GM12878 (cell line): ENCODE measurements at regions not wholly inside any gene's neighbourhood (a gene's known extent, or its start where the extent isn't known, plus 50 kb on each side); places are given as distances from the start of the nearest gene placed in this dataset.

Source experiments
- ATAC-seq: fragments of 200-7000 bp; cut with Tn5 transposase; 3 replicates; pipeline ENCODE4 v1.9.1; 2020; ENCODE audit warnings: mild to moderate bottlenecking, moderate library complexity
- BruUV-seq: library from RNA; stranded (reverse); fragments of 400-500 nt; replicated peaks from 2 replicates; lab custom pipeline; 2021; lab: Mats Ljungman, UMichigan
- CTCF ChIA-PET: fragments of 300-600 bp; sonication (Branson Sonifier 250); formaldehyde crosslinking; extraction: SDS; loops from one replicate; lab custom pipeline; 2021; ENCODE audit warnings: inconsistent platforms; lab: Yijun Ruan, JAX
- POLR2A ChIA-PET: fragments of 350-600 bp; formaldehyde crosslinking; extraction: SDS; loops from one replicate; lab custom pipeline; 2021; ENCODE audit warnings: inconsistent platforms; lab: Charles Lee
- RAD21 ChIA-PET: fragments of 300-600 bp; sonication (Branson Sonifier 250); formaldehyde crosslinking; loops from one replicate; lab custom pipeline; 2023; ENCODE audit warnings: antibody characterized with exemption; ENCODE audit not compliant: unreplicated experiment; lab: Charles Lee
- SMC1A ChIA-PET: fragments of 300-600 bp; sonication (Branson Sonifier 250); formaldehyde crosslinking; loops from one replicate; lab custom pipeline; 2023; ENCODE audit not compliant: unreplicated experiment, uncharacterized antibody; lab: Charles Lee
- DNase-seq: peaks from one replicate; pipeline ENCODE4 v3.0.0-alpha.2; 2011; ENCODE audit warnings: low read depth, low spot score
- FAIRE-seq: peaks from 3 replicates; lab custom pipeline; 2011; peaks lifted over from hg19 to GRCh38; lab: Jason Lieb, UNC
- H2AFZ ChIP-seq: 2 replicates; pipeline ENCODE4 v1.6.0; 2011; ENCODE audit warnings: low read depth, low read length, control low read depth; ENCODE audit not compliant: control insufficient read depth
- H3K27ac ChIP-seq: 2 replicates; pipeline ENCODE4 v1.5.1; 2011; ENCODE audit warnings: control low read depth; ENCODE audit not compliant: control insufficient read depth, insufficient read depth
- H3K27me3 ChIP-seq, 2 experiments: replicated peaks in 1 of 2; 2 replicates each; pipeline versions ENCODE4 v1.6.0 to v1.6.1; 2011; ENCODE audit warnings: low read length in 1 of 2; ENCODE audit not compliant: control insufficient read depth in 2 of 2, insufficient read depth in 2 of 2
- H3K36me3 ChIP-seq, 2 experiments: 2 replicates each; pipeline ENCODE4 v1.5.1; 2011; ENCODE audit warnings: low read length in 1 of 2; ENCODE audit not compliant: control insufficient read depth in 2 of 2, insufficient read depth in 2 of 2
- H3K4me1 ChIP-seq: 2 replicates; pipeline ENCODE4 v1.6.1; 2011; ENCODE audit warnings: mild to moderate bottlenecking, low read length, moderate library complexity, mixed read lengths; ENCODE audit not compliant: control insufficient read depth, insufficient read depth
- H3K4me2 ChIP-seq: 2 replicates; pipeline ENCODE4 v1.6.0; 2011; ENCODE audit warnings: control low read depth; ENCODE audit not compliant: control insufficient read depth, insufficient read depth
- H3K4me3 ChIP-seq: fragments of 200-600 bp; sonication (generic); 2 replicates; pipeline ENCODE4 v1.5.1; 2016
- H3K79me2 ChIP-seq: 2 replicates; pipeline ENCODE4 v1.6.0; 2011; ENCODE audit warnings: low read length; ENCODE audit not compliant: control insufficient read depth, insufficient read depth
- H3K9ac ChIP-seq: 2 replicates; pipeline ENCODE4 v1.8.0; 2011; ENCODE audit warnings: low read length, control low read depth, mixed read lengths; ENCODE audit not compliant: control insufficient read depth, insufficient read depth
- H3K9me3 ChIP-seq: replicated peaks from 3 replicates; pipeline ENCODE4 v1.5.1; 2011; ENCODE audit warnings: mild to moderate bottlenecking, low read length; ENCODE audit not compliant: control insufficient read depth, insufficient read depth
- H4K20me1 ChIP-seq: 2 replicates; pipeline ENCODE4 v1.6.0; 2011; ENCODE audit not compliant: control insufficient read depth, insufficient read depth
- BACH1 ChIP-seq: fragments of 450-650 bp; IDR thresholded peaks from 2 replicates; pipeline ENCODE4 v1.6.1; 2017; ENCODE audit warnings: mild to moderate bottlenecking, borderline replicate concordance
- CBX3 ChIP-seq: fragments of 200-600 bp; sonication (generic); IDR thresholded peaks from 2 replicates; pipeline ENCODE4 v1.6.1; 2016; ENCODE audit warnings: low read depth, borderline replicate concordance
- ETV6 ChIP-seq, 2 experiments: fragments of 450-650 bp in 1 of 2; IDR thresholded peaks in 1 of 2; conservative IDR thresholded peaks in 1 of 2; 2 replicates each; pipeline ENCODE4 v1.6.1; 2014; ENCODE audit warnings: antibody characterized with exemption in 1 of 2, borderline replicate concordance in 1 of 2, low read depth in 1 of 2, mild to moderate bottlenecking in 1 of 2, moderate library complexity in 1 of 2
- JUND ChIP-seq: IDR thresholded peaks from 2 replicates; pipeline ENCODE4 v1.6.1; 2012; ENCODE audit warnings: low read depth, mild to moderate bottlenecking, low read length, improper control_type of control experiment, moderate library complexity
- LARP7 ChIP-seq: fragments of 450-650 bp; IDR thresholded peaks from 2 replicates; pipeline ENCODE4 v1.6.1; 2017; ENCODE audit warnings: mild to moderate bottlenecking
- RBBP5 ChIP-seq: fragments of 200-600 bp; sonication (generic); conservative IDR thresholded peaks from 2 replicates; pipeline ENCODE4 v1.6.1; 2016
- RFX5 ChIP-seq: IDR thresholded peaks from 2 replicates; pipeline ENCODE4 v1.6.1; 2011; ENCODE audit warnings: low read depth, low read length, improper control_type of control experiment
- SIN3A ChIP-seq: IDR thresholded peaks from 2 replicates; pipeline ENCODE4 v1.6.1; 2012; ENCODE audit warnings: low read depth, low read length, improper control_type of control experiment
- SIX5 ChIP-seq: IDR thresholded peaks from 2 replicates; pipeline ENCODE4 v1.6.1; 2011; ENCODE audit warnings: mild to moderate bottlenecking, low read depth, low read length, moderate library complexity; ENCODE audit not compliant: severe bottlenecking
- SP1 ChIP-seq: IDR thresholded peaks from one replicate; pipeline ENCODE4 v1.6.1; 2011; ENCODE audit warnings: low read depth, low read length
- SUZ12 ChIP-seq: fragments of 200-600 bp; sonication (generic); IDR thresholded peaks from one replicate; pipeline ENCODE4 v1.6.1; 2018; ENCODE audit warnings: antibody characterized with exemption, mild to moderate bottlenecking; ENCODE audit not compliant: unreplicated experiment
- WGBS: methylation state at CpG from one replicate; pipeline ENCODE4 v1.1.6; 2016; ENCODE audit warnings: low lambda C conversion rate; ENCODE audit not compliant: insufficient replicate concordance, insufficient coverage; ENCODE audit errors: missing lambda C conversion rate; 5-methylcytosine and 5-hydroxymethylcytosine counted together
- in situ Hi-C: fragments of 300-500 bp; cut with MboI; formaldehyde crosslinking; loops from 9 replicates; pipeline ENCODE4 v1.14.3; 2018; ENCODE audit warnings: mixed read lengths
- intact Hi-C: fragments of 100-400 bp; cut with micrococcal nuclease; formaldehyde crosslinking; loops from one replicate; pipeline ENCODE4 v1.14.2; 2022; ENCODE audit not compliant: unreplicated experiment
- TF ChIP-seq, protein P1 (sequence below): fragments of 450-650 bp; IDR thresholded peaks from 2 replicates; pipeline ENCODE4 v1.6.1; 2016; ENCODE audit warnings: mild to moderate bottlenecking, moderate library complexity, borderline replicate concordance

DNA sequence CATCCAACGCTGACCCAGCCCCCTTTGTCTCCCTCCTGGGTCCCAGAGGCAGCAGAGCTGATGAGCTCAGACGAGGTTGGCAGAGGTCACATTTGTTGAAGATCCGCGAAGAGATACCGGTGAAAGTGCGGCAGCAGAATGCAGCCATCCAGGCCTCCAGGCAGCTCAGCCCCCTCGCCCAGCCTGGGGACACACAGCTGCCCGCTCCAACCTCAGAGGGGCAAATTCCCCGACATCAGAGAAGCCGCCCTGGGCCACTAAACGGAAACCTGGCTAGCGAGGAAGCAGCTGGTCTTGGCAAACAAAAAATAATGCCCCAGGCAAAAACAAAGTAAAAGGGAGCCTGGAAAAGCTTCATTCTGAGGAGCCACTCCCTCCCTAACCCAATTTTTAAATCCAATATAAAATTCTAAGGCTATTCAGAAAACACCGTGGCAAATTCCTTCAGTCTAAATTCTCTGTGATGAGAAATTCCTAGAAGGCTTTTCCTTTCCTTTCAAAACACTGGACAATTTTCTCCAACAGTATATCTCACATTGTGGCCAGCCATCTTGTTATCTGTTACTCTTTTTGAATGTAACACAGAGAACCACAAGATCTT is 262.4 kb downstream of the SS18 start:
- H2AFZ ChIP-seq: no peak overlapping the region
- no peak overlapping the region for H3K27ac ChIP-seq
- ChIA-PET POLR2A (no interaction called here), SMC1A (no interaction called here), RAD21 (no interaction called here), CTCF (interaction anchor here (0.6 to 1.8 kb wide), 4 partner anchors 10 to 1336 kb away, joined by 3 to 4 read pairs (median 4); no protein-coding TSS in a partner anchor)
- TF ChIP-seq BACH1: no peak
- TF ChIP-seq, protein P1, sequence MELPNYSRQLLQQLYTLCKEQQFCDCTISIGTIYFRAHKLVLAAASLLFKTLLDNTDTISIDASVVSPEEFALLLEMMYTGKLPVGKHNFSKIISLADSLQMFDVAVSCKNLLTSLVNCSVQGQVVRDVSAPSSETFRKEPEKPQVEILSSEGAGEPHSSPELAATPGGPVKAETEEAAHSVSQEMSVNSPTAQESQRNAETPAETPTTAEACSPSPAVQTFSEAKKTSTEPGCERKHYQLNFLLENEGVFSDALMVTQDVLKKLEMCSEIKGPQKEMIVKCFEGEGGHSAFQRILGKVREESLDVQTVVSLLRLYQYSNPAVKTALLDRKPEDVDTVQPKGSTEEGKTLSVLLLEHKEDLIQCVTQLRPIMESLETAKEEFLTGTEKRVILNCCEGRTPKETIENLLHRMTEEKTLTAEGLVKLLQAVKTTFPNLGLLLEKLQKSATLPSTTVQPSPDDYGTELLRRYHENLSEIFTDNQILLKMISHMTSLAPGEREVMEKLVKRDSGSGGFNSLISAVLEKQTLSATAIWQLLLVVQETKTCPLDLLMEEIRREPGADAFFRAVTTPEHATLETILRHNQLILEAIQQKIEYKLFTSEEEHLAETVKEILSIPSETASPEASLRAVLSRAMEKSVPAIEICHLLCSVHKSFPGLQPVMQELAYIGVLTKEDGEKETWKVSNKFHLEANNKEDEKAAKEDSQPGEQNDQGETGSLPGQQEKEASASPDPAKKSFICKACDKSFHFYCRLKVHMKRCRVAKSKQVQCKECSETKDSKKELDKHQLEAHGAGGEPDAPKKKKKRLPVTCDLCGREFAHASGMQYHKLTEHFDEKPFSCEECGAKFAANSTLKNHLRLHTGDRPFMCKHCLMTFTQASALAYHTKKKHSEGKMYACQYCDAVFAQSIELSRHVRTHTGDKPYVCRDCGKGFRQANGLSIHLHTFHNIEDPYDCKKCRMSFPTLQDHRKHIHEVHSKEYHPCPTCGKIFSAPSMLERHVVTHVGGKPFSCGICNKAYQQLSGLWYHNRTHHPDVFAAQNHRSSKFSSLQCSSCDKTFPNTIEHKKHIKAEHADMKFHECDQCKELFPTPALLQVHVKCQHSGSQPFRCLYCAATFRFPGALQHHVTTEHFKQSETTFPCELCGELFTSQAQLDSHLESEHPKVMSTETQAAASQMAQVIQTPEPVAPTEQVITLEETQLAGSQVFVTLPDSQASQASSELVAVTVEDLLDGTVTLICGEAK: no peak
- TF ChIP-seq RBBP5: no peak
- no peak for TF ChIP-seq ETV6 (conservative IDR thresholded peaks at IDR 0.05 in 1 of 2, IDR thresholded peaks at IDR 0.05 in 1 of 2; ENCODE audit: borderline replicate concordance in 1 of 2, low read depth in 1 of 2)
- no peak for TF ChIP-seq LARP7
- no peak for TF ChIP-seq SIX5
- no peak for TF ChIP-seq CBX3
- TF ChIP-seq SUZ12: no peak
- TF ChIP-seq JUND: no peak
- TF ChIP-seq SP1: no peak
- TF ChIP-seq SIN3A: no peak
- TF ChIP-seq RFX5: no peak
- no peaks in the 10 kb centered on the region for H3K4me1 ChIP-seq
- no peaks in the 10 kb centered on the region for H3K9me3 ChIP-seq
- FAIRE-seq (no peak), ATAC-seq (no peak), DNase-seq (no peak)
- H3K9ac ChIP-seq: no peak overlapping the region
- no peak overlapping the region for H3K4me3 ChIP-seq
- H3K27me3 ChIP-seq: 0 out of 4 replicates have a peak, but pooled peaks cover 0 to 2% of the 10 kb centered on the region in 2 experiments
- 34% methylated on average over 13 of the region's 13 CpGs for WGBS
- H3K36me3 ChIP-seq: no peaks in the 10 kb centered on the region
- H3K79me2 ChIP-seq: no peaks in the 10 kb centered on the region
- H4K20me1 ChIP-seq: no peaks in the 10 kb centered on the region
- no TSS peak for BruUV-seq
- in situ Hi-C loops: loop anchor here (25.0 kb wide), 1 partner anchor 941 kb away; no protein-coding TSS in a partner anchor
- no peak overlapping the region for H3K4me2 ChIP-seq
- intact Hi-C loops: no loop called here
